ENCODE measurements at regions not wholly inside any gene's neighbourhood (a gene's known extent, or its start where the extent isn't known, plus 50 kb on each side); places are given as distances from the start of the nearest gene placed in this dataset.
"Not testable (repeated sequence)": the region's sequence is repeated elsewhere in the genome, so short reads cannot be mapped to it uniquely, and the experiment has no call there.

- no peak for DNase-seq (ENCODE audit: low read depth, low spot score)
Observed at GRCh38 chr3:25844891-25845290, 55.0 kb downstream of the OXSM start.

GRCh38 chr3:25846282-25846681, 56.4 kb downstream of the OXSM start:
- DNase-seq (ENCODE audit: low read depth, low spot score) = no peak

- no peak for DNase-seq (ENCODE audit: low read depth, low spot score)
Observed at GRCh38 chr3:25849091-25849490, 59.2 kb downstream of the OXSM start.

GRCh38 chr3:25849641-25850385, 59.9 kb downstream of the OXSM start:
- DNase-seq (ENCODE audit: low read depth, low spot score) = peak; percentile 23

GRCh38 chr3:25851693-25852259, 61.9 kb downstream of the OXSM start:
- not testable (repeated sequence) for DNase-seq (ENCODE audit: low read depth, low spot score)

- no peak for DNase-seq (ENCODE audit: low read depth, low spot score)
Observed at GRCh38 chr3:25854214-25854613, 64.3 kb downstream of the OXSM start.

GRCh38 chr3:25854635-25855034, 64.7 kb downstream of the OXSM start:
- DNase-seq (ENCODE audit: low read depth, low spot score) = no peak

- DNase-seq (ENCODE audit: low read depth, low spot score) = no peak
Observed at GRCh38 chr3:25855266-25855784, 65.4 kb downstream of the OXSM start.

- DNase-seq (ENCODE audit: low read depth, low spot score) = no peak
Observed at GRCh38 chr3:25856902-25857518, 67.1 kb downstream of the OXSM start.

GRCh38 chr3:25861566-25861965, 71.7 kb downstream of the OXSM start:
- no peak for DNase-seq (ENCODE audit: low read depth, low spot score)

GRCh38 chr3:25863011-25863415, 73.1 kb downstream of the OXSM start:
- DNase-seq (ENCODE audit: low read depth, low spot score) = no peak

GRCh38 chr3:25863416-25863959, 73.6 kb downstream of the OXSM start:
- no peak for DNase-seq (ENCODE audit: low read depth, low spot score)

- no peak for DNase-seq (ENCODE audit: low read depth, low spot score)
Observed at GRCh38 chr3:25870452-25870851, 80.6 kb downstream of the OXSM start.

GRCh38 chr3:25872200-25872877, 82.4 kb downstream of the OXSM start:
- DNase-seq (ENCODE audit: low read depth, low spot score) = no peak

- no peak for DNase-seq (ENCODE audit: low read depth, low spot score)
Observed at GRCh38 chr3:25883492-25883891, 93.6 kb downstream of the OXSM start.

GRCh38 chr3:25884981-25885380, 95.1 kb downstream of the OXSM start:
- DNase-seq (ENCODE audit: low read depth, low spot score) = no peak

- DNase-seq (ENCODE audit: low read depth, low spot score) = no peak
Observed at GRCh38 chr3:25885544-25885943, 95.7 kb downstream of the OXSM start.

- DNase-seq (ENCODE audit: low read depth, low spot score) = no peak
Observed at GRCh38 chr3:25887907-25888306, 98.0 kb downstream of the OXSM start.

- no peak for DNase-seq (ENCODE audit: low read depth, low spot score)
Observed at GRCh38 chr3:25888892-25889524, 99.1 kb downstream of the OXSM start.

- DNase-seq (ENCODE audit: low read depth, low spot score) = no peak
Observed at GRCh38 chr3:25889525-25889917, 99.6 kb downstream of the OXSM start.

GRCh38 chr3:25894101-25894500, 104.2 kb downstream of the OXSM start:
- no peak for DNase-seq (ENCODE audit: low read depth, low spot score)

- DNase-seq (ENCODE audit: low read depth, low spot score) = no peak
Observed at GRCh38 chr3:25895031-25895430, 105.1 kb downstream of the OXSM start.

All from iPS DF 19.7 (cell line).